Fibroblast of lung (primary cell): ENCODE measurements at regions not wholly inside any gene's neighbourhood (a gene's known extent, or its start where the extent isn't known, plus 50 kb on each side); places are given as distances from the start of the nearest gene placed in this dataset.

ENCODE experiments used
- CTCF ChIP-seq, 2 donors: IDR thresholded peaks in 1 of 2; conservative IDR thresholded peaks in 1 of 2; 1 replicate in 1 of 2; 2 replicates in 1 of 2; pipeline ENCODE4 v1.5.1; 2011 to 2012; ENCODE audit warnings: low read length in 2 of 2, control low read depth in 1 of 2, inconsistent platforms in 1 of 2, low read depth in 1 of 2, mild to moderate bottlenecking in 1 of 2
- EZH2 ChIP-seq: IDR thresholded peaks from 2 replicates; pipeline ENCODE4 v1.5.1; 2012; ENCODE audit warnings: low read length, control low read depth, mild to moderate bottlenecking; ENCODE audit errors: missing control alignments

- TF ChIP-seq CTCF (conservative IDR thresholded peaks at IDR 0.05 in 1 of 2, IDR thresholded peaks at IDR 0.05 in 1 of 2; ENCODE audit: low read depth in 1 of 2, low read length in 2 of 2) (no peak), EZH2 (no peak)
These were observed 1168.9 kb downstream of the SLITRK5 start for GRCh38 chr13:88840085-88840484.
